Non-pigmented ciliary epithelial cell (primary cell): ENCODE measurements at regions not wholly inside any gene's neighbourhood (a gene's known extent, or its start where the extent isn't known, plus 50 kb on each side); places are given as distances from the start of the nearest gene placed in this dataset.

ENCODE experiments used
- DNase-seq: peaks from one replicate; pipeline ENCODE4 v3.0.0-alpha.2; 2010; ENCODE audit warnings: low read depth

GRCh38 chr4:125062115-125063050 lies 252.4 kb upstream of the FAT4 start:
- DNase-seq, result no peak

- no peak for DNase-seq
These were observed 254.4 kb upstream of the FAT4 start for GRCh38 chr4:125060376-125060775.

- no peak for DNase-seq
These were observed 265.0 kb upstream of the FAT4 start for GRCh38 chr4:125049711-125050110.

GRCh38 chr4:125045311-125045710 lies 269.4 kb upstream of the FAT4 start:
- no peak for DNase-seq

GRCh38 chr4:125044886-125045285 lies 269.9 kb upstream of the FAT4 start:
- DNase-seq, result no peak

GRCh38 chr4:125043486-125043885 lies 271.3 kb upstream of the FAT4 start:
- DNase-seq, result no peak

- DNase-seq, result no peak
These were observed 272.7 kb upstream of the FAT4 start for GRCh38 chr4:125042041-125042440.

- DNase-seq, result no peak
These were observed 273.3 kb upstream of the FAT4 start for GRCh38 chr4:125041372-125041930.

GRCh38 chr4:125039550-125039949 lies 275.2 kb upstream of the FAT4 start:
- DNase-seq, result no peak

GRCh38 chr4:125022855-125023501 lies 291.8 kb upstream of the FAT4 start:
- DNase-seq, result no peak

GRCh38 chr4:125021189-125021588 lies 293.6 kb upstream of the FAT4 start:
- no peak for DNase-seq

GRCh38 chr4:125020089-125021034 lies 294.4 kb upstream of the FAT4 start:
- no peak for DNase-seq

GRCh38 chr4:125016892-125017299 lies 297.9 kb upstream of the FAT4 start:
- DNase-seq, result no peak

GRCh38 chr4:125013891-125014290 lies 300.9 kb upstream of the FAT4 start:
- DNase-seq, result no peak

- DNase-seq, result no peak
These were observed 299.1 kb upstream of the ANKRD50 start for GRCh38 chr4:125011646-125012045.

GRCh38 chr4:125010796-125011503 lies 298.4 kb upstream of the ANKRD50 start:
- no peak for DNase-seq

- no peak for DNase-seq
These were observed 296.1 kb upstream of the ANKRD50 start for GRCh38 chr4:125008676-125009075.

- DNase-seq, result no peak
These were observed 292.1 kb upstream of the ANKRD50 start for GRCh38 chr4:125004676-125005075.

GRCh38 chr4:125003840-125004239 lies 291.3 kb upstream of the ANKRD50 start:
- DNase-seq, result no peak

GRCh38 chr4:124997991-124998390 lies 285.5 kb upstream of the ANKRD50 start:
- DNase-seq, result no peak

- no peak for DNase-seq
These were observed 284.6 kb upstream of the ANKRD50 start for GRCh38 chr4:124997124-124997523.
